ENCODE measurements at regions not wholly inside any gene's neighbourhood (a gene's known extent, or its start where the extent isn't known, plus 50 kb on each side); places are given as distances from the start of the nearest gene placed in this dataset.

GRCh38 chr17:52389632-52390031, 231.1 kb upstream of the CA10 start:
- TF ChIP-seq, protein P1, sequence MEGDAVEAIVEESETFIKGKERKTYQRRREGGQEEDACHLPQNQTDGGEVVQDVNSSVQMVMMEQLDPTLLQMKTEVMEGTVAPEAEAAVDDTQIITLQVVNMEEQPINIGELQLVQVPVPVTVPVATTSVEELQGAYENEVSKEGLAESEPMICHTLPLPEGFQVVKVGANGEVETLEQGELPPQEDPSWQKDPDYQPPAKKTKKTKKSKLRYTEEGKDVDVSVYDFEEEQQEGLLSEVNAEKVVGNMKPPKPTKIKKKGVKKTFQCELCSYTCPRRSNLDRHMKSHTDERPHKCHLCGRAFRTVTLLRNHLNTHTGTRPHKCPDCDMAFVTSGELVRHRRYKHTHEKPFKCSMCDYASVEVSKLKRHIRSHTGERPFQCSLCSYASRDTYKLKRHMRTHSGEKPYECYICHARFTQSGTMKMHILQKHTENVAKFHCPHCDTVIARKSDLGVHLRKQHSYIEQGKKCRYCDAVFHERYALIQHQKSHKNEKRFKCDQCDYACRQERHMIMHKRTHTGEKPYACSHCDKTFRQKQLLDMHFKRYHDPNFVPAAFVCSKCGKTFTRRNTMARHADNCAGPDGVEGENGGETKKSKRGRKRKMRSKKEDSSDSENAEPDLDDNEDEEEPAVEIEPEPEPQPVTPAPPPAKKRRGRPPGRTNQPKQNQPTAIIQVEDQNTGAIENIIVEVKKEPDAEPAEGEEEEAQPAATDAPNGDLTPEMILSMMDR (IDR thresholded peaks at IDR 0.05), result no peak
- no peak for TF ChIP-seq POLR2A (IDR thresholded peaks at IDR 0.05)

Measured in thyroid gland (tissue), 4 donors.